NCI-H446 (cell line): ENCODE measurements at regions not wholly inside any gene's neighbourhood (a gene's known extent, or its start where the extent isn't known, plus 50 kb on each side); places are given as distances from the start of the nearest gene placed in this dataset.
A peak's percentile ranks its signal among the peaks of the same experiment; 100 is the strongest.
"Not testable (repeated sequence)": the region's sequence is repeated elsewhere in the genome, so short reads cannot be mapped to it uniquely, and the experiment has no call there.

Experiments used
- DNase-seq, 2 experiments: peaks; one replicate each; lab custom pipeline; 2025; lab: John Stamatoyannopoulos, UW

DNA sequence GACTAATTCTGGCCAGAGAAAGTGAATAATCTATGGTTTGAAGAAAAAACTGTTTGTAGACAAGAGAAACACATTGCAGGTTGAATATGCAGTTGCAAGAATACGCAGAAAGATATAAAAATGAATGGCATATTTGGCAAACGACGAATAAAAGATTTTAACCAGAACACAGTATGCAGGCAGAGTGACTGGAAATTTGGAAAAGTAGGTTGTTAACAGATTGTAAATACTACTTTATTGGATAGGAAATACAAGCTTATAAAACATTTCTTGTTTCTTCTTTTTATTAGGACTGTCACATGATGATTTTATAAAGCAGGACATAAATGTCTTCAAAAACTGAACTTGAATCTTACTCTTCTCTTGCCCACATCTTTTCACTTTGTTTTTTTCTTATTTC is 573.3 kb upstream of the PBX1 start:
- no peak for DNase-seq

DNA sequence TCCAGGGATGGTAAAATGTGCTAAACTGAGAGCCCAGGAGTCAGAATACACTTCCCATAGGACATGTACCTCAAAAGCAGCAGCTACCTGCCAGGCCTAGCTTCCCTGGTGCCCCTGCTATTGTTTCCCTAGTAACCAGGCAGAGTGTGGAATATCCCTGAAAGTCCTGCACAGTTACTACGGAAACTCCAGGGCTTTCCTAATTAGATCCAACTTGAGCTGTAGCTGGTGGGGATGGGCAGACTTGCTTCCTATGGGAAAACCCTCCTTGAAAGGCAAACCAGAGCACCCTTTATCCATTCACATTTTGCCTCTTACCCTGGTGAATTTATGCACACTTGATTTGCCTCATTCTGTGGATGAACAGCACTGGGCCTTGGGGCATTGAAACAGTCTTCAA is 559.9 kb upstream of the PBX1 start:
- DNase-seq: no peak

DNA sequence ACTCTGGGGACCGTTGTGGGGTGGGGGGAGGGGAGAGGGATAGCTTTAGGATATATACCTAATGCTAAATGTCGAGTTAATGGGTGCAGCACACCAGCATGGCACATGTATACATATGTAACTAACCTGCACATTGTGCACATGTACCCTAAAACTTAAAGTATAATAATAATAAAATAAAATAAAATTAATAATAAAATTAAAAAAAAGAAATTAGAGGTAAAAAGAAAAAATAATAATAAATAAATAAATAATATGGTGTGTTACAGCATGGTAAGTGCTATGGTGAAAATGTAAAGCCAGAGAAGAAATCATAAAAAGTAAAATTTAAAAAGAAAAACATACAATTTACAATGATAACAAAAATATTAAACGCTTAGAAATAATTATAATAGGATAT is 552.8 kb upstream of the PBX1 start:
- not testable (repeated sequence) for DNase-seq

DNA sequence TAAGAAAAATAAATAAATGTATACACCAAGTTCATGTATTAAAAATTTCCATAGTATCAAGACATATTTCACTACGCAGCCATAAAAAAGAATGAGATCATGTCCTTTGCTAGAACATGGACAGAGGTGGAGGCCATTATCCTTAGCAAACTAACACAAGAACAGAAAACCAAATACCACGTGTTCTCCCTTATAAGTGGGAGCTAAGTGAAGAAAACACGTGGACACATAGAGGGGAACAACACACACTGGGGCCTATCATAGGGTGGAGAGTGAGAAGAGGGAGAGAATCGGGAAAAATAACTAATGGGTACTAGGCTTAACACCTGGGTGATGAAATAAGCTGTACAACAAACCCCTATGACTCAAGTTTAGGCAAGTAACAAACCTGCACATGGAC is 552.4 kb upstream of the PBX1 start:
- no peak for DNase-seq

DNA sequence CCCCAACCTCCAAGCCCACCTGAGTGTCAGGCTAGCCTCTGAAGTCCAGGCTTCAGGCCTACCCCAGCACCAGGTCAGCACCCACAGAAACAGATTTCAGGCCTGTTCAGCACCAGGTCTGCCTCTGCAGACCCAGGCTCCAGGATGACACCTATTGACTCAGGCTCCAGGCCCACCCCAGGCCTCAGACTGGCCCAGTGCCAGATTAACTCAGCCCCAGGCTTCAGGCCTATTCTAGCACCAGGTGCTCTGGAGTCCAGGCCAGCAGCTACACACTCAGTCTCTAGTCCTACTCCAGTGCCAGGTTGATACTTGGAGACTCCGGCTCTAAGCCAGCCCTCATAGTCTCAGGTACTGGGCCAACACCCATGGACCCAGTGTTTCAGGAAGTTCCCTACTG is 541.7 kb upstream of the PBX1 start:
- DNase-seq: peak in 1 of 2 experiments; percentile 22

DNA sequence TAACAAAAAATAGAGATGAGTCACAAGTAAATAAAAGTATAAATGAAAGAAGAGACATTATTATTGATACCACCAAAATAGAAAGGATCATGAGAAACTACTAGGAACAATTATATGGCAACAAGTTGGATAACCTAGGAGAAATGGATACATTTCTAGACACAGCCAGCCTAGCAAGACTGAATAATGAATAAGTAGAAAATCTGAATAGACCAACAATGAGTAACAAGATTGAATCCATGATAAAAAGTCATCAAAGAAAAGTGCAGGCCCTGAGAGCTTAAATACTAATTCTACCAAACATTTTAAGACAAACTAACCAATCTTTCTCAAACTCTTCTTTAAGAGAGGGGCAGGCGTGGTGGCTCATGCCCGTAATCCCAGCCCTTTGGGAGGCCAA is 538.6 kb upstream of the PBX1 start:
- DNase-seq: no peak

DNA sequence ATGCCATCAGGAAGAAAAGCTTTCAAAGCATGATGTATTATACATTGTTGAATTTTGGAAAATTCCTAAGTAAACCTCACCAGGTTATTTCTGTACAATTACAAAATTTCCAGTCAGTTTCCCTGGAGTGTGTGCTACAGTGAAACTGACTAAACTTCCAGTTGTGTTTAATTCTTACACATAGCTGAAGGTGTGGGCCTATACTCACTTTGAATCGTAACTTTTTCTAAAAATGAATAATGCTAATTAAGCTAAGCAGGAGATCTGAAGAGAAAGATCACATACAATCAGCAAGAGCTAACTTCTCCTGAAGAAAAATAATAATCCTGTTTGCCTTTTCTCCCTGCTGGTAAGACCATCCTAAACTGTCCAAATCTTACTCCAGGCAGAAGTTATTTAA is 537.2 kb upstream of the PBX1 start:
- no peak for DNase-seq

DNA sequence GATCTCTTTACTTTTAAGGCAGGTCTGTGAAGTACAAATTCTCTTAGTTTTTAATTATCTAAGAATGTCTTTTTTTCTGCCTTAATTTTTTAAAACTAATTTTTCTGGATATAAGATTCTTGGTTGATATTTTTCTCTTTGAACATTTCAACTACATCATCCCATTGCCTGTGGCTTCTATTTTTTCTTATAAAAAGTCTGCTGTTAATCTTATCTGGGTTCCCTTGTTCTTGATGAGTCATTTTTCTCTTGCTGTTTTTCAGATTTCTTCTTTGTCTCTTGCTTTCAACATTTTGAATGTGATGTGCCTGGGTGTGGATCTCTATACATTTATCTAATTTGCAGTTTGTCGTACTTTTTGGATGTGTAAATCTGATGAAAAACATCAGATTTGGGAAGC is 525.2 kb upstream of the PBX1 start:
- DNase-seq: no peak

DNA sequence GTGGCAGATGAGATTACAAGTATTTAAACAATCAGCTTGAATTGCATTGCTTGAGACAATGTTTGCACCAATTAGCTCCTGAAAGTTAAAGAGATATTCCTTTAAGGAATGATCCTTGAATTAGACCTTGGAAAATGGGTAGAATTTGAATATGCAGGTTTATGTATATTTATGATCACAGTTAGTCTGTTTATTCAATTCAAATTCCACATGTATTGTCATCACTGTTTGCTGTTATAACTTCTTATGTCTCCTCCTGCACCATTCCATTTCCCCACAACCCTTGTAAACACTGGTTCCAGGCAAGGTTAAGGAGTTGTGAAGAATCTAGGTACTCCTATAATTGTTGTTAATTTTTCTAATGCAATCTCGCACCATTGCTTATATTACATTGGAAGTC is 518.2 kb upstream of the PBX1 start:
- DNase-seq: no peak

DNA sequence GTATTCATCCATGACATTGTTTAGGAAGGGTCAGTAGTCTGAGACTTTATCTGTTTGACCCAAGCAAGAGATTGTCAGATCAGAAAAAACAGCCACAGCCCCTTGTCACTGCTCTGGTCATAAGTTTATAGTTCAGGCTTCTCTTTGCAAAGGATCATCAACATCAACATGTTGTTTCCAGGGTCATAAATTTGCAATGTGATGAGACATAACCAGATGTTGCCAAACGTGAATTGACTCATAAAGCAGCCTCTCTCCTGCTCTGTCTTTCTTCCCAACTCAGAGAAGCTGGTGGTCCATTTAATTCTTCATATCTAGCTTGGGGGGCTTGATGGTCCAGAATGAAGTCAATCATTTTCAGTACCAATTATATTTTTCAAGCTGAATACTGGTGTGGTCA is 507.2 kb upstream of the PBX1 start:
- DNase-seq: no peak

DNA sequence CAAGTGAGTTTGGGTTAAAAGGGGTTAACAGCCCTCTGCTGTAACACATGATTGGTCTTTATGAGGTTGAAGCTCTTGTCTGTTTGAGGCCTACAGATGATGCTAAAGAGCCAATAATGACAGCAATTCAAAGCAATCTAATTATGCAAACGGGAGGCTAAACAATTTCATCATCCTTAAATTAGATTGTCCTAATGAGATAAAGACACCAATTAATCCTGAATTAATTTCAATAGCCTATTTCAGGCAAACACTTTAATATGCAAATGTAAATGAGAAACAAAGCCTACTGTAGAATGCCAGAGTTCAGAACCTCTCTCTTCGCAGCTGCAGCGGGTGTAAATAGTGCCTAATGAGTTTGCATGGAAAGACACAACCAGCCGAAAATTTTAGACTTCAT is 504.7 kb upstream of the PBX1 start:
- DNase-seq: no peak

DNA sequence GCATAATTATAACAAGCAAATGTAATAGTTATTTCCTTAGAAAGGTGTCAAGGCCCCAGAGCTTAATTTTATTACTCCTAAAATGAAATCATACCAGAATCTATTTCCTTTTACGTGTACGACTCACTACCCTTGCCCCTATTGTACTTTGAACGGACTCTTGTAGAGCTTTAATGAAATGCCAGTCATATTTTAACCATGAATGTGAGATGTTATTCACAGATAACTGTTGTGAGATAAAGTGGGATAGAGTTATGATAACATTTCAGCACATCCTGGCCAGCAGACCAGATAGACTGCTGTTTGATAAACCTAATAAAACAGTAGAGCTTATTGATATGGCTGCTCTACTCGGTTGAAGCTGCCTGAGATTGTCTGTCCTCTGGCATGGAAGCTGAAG is 500.8 kb upstream of the PBX1 start:
- DNase-seq: no peak

DNA sequence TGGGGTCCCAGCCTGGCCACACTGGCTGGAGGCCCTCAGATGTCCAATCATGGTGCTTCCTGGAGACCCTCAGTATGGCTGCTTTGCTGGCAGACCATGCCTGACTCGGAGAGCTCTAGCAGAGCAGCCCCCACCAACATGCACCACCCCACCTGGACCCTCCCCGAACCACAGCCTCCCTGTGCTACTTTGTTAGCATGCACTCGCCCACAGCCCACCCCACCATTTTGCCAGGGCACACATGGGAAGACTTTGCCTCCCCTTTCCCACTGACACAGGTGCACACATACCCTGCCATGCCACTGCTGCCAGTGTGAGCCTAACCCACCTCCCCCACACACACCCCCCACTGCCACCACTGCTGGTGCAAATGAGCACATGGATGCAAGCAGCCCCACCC is 497.5 kb upstream of the PBX1 start:
- DNase-seq: no peak

DNA sequence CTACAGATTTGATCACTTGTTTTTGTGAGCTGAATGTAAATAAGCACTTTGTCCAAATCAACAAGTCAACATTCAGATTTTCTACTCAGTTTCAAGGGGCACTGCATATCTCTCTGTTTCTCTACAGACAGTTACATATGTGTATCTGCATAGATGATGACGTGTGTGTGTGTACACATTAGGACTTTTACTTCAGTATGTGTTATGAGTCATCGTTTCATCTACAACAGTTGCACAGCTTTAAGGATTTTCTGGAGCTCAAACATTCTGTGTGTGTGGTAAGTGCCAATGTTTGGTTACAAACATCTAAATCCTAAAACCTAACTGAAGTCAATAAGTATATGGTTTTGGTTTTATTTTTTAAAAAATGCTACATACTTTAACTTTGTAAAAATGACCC is 494.5 kb upstream of the PBX1 start:
- no peak for DNase-seq

DNA sequence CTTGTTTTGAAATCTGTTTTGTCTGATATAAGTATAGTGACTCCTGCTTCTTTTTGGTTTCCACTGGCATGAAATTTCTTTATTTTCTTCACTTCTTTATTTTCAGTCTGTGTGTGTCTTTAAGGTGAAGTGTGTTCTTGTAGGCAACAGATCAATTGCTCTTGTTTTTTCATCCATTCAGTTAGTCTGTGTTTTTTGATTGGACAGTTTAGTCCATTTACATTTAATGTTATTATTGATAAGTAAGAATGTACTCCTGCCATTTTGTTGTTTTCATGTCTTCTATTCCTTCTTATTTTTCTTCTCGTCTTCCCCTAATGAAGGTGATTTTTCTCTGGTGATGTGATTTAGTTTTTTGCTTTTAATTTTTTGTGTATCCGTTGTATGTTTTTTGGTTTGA is 487.7 kb upstream of the PBX1 start:
- no peak for DNase-seq

DNA sequence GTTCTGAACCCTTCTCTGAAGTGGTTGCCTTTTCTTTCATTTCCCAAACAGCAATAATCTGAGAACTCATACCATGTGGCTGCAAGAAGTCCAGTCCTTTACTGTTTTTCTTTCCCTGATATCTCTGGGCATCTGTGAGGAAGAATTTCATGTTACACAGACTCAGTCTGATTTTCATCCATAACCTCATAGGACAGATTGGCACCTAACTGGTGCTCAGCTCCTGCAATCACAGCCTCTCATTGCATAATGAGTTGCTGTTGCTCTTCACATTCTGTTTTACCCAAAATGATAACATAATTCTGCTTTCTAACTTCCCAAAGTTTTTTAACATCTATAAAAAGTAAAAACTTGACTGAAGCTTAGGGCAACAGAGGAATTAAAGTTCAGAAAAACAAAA is 472.2 kb upstream of the PBX1 start:
- DNase-seq: no peak

DNA sequence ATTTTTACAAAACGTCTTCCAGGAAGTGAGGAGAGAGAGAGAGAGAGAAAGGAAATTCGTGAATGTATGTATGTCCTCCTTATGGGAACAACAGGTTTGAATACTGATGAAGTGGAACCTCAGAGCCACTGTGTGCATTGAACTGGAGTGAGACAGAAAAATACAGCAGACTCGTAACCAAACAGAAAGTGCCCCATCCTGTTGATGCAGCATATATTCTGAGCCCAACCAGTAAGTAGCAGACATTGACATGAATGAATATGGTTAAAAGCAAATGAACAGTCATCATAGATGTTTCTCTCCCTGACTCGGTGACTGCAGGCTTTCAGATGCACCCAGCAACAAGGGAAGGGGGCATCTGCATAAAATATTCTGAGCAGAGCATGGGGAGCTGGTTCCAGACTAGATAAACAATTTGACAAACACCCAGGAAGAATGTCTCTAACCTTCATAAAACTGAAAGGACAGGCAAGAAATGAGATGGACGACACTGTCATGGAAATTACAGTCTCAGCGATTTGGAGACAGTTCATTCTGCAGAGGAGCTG is 471.0 kb upstream of the PBX1 start:
- DNase-seq: no peak

DNA sequence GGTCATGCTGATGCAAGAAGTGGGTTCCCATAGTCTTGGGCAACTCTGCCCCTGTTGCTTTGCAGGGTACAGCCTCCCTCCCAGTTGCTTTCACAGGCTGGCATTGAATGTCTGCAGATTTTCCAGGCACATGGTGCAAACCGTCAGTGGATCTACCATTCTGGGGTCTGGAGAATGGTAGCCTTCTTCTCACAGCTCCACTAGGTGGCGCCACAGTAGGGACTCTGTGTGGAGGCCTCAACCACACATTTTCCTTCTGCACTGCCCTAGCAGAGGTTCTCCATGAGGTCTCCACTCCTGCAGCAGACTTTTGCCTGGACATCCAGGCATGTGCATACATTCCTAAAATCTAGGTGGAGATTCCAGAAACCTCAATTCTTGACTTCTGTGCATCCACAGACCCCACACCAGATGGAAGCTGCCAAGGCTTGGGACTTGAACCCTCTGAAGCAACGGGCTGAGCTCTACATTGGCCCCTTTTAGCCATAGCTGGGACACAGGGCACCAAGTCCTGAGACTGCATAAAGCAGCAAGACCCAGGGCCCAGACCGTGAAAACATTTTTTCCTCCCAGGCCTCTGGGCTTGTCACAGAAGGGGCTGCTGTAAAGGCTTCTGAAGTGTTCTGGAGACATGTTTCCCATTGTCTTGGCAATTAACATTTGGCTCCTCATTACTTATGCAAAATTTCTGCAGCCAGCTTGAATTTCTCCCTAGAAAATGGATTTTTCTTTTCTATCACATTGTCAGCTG is 466.2 kb upstream of the PBX1 start:
- no peak for DNase-seq

DNA sequence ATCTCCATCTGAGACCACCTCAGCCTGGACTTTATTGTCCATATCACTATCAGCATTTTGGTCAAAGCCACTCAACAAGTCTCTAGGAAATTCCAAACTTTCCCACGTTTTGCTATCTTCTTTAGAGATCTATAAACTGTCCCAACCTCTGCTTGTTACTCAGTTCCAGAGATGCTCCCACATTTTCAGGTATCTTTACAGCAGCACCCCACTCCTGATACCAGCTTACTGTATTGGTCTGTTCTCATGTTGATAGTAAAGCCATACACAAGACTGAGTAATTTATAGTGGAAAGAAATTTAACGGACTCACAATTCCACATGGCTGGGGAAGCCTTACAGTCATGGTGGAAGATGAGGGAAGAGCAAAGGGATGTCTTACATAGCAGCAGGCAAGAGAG is 465.4 kb upstream of the PBX1 start:
- DNase-seq: no peak

DNA sequence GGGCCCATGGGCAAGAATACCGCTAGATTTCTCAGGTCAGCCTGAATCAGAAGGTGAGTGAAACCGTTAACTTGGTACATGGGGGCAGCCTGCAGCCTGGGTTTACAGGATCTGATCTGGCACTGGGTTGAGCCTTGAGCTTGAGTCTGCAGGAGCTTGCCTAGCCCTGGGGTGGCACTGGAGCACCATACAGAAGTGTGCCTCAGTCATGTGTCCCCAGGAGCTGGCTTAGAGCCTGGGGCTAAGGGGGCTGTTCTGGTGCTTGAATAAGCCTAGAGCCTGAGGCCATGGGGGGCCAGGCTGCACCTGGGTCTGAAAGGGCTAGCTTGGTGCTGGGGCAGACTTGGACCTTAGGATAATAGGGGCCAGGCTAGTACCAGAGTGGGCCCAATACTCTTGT is 457.2 kb upstream of the PBX1 start:
- no peak for DNase-seq

DNA sequence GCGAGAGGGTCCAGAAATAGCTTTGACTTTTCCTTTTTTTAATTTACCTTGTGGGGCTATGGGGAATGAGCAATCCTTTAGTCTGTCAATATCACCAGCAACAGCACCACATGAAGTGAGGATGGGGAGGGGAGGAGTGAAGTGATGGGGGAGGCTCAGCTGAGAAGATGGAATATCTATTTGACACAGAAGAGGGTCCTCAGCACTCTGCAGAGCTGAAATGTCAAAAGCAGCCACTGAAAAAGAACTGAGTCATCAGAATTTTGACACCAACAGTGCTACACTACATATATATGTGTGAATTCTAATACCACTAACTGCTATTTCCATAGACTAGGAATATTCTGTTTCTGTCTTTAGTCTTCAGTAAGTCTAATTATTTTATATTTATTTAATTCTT is 427.0 kb upstream of the PBX1 start:
- DNase-seq: no peak

DNA sequence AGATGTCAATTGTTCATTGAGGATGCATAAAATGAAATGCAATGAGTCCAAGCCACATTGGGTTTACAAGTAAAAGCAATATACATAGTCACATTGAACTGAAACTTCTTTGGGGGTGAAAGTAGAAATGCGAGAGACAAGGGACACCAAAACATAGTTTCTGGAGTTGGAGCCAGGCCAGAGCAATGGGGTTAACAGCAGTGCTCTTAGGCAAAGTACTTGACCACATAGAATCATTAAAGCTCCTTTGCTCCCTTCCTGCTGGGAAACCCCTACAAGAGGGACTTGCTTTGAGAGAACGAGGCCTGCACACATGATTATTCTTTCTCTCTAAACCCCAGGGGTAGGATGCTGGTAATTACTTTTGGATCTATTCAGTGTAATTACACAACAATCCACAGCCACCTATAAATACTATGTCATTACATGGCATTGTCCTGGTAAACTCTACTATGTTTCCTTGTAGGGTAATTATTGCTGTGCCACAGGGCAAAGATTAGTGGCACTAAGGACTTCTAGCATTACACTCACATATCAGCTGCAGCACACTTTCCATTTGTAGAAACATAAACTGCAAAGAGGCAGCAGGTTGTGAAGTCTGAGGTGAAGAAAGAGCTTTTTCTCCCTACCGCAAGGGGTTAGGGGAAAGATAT is 421.6 kb upstream of the PBX1 start:
- DNase-seq: no peak

DNA sequence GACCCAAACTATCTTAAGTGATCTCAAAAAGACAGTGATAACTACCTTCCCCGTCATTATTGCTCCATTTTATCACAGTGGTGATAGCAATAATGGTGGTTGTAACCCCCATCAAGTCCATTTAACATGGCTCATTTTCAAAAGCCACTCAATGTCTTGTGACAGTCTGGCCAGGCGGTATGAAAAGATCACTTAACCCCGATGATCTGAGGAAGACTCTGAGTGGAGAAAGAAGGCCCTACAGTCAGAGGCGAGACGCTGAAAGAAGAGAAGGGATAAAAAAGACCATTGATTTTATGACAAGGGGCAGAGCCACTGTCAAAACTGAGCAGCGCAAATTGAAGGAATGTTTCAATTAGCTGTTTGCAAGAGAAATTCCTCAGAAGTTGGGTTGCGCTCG is 417.2 kb upstream of the PBX1 start:
- no peak for DNase-seq

DNA sequence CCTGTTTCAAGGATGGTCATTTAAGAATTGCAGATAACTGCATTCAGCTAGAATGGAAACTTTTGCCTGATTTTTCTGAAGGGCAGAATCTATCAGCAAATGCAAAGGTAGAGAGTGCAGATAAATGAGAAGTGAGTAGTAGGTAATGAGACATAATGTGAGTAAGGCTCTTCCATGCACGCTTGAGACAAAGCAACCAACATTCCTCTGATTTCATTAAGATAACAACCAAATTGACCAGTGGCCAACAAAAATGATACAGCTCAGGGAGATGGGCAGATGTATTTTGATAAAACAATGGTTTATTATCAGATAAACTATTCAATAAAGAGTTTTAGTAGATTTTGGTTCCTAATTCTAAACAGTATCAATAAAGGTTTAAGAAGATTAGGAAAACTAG is 404.4 kb upstream of the PBX1 start:
- no peak for DNase-seq
